Hepatocyte (in vitro differentiated cells): ENCODE measurements at regions not wholly inside any gene's neighbourhood (a gene's known extent, or its start where the extent isn't known, plus 50 kb on each side); places are given as distances from the start of the nearest gene placed in this dataset.

Experiments
- DNase-seq: peaks from one replicate; pipeline ENCODE4 v3.0.0-alpha.2; 2016; ENCODE audit warnings: low spot score
- H2AFZ ChIP-seq: fragments of 200-600 bp; sonication (generic); 2 replicates; pipeline ENCODE4 v1.6.0; 2016; ENCODE audit warnings: antibody characterized with exemption, mild to moderate bottlenecking
- H3K27ac ChIP-seq: fragments of 200-600 bp; sonication (generic); 2 replicates; pipeline ENCODE4 v1.5.1; 2016; ENCODE audit warnings: mild to moderate bottlenecking
- H3K27me3 ChIP-seq: fragments of 200-600 bp; sonication (generic); 2 replicates; pipeline ENCODE4 v1.6.1; 2016
- H3K36me3 ChIP-seq: fragments of 200-600 bp; sonication (generic); replicated peaks from 2 replicates; pipeline ENCODE4 v1.5.1; 2016; ENCODE audit warnings: low read depth; ENCODE audit not compliant: insufficient read depth
- H3K4me1 ChIP-seq: fragments of 200-600 bp; sonication (generic); 2 replicates; pipeline ENCODE4 v1.5.1; 2016; ENCODE audit warnings: mild to moderate bottlenecking, moderate library complexity; ENCODE audit not compliant: insufficient read depth
- H3K4me2 ChIP-seq: fragments of 200-600 bp; sonication (generic); 2 replicates; pipeline ENCODE4 v1.6.0; 2016
- H3K4me3 ChIP-seq: fragments of 200-600 bp; sonication (generic); 2 replicates; pipeline ENCODE4 v1.5.1; 2016; ENCODE audit warnings: mild to moderate bottlenecking
- H3K79me2 ChIP-seq: fragments of 200-600 bp; sonication (generic); 2 replicates; pipeline ENCODE4 v1.6.0; 2017; ENCODE audit warnings: mild to moderate bottlenecking
- H3K9me2 ChIP-seq: fragments of 200-600 bp; sonication (generic); replicated peaks from 2 replicates; pipeline ENCODE4 v1.6.0; 2017; ENCODE audit warnings: mild to moderate bottlenecking; ENCODE audit not compliant: insufficient read depth
- H3K9me3 ChIP-seq: fragments of 200-600 bp; sonication (generic); 2 replicates; pipeline ENCODE4 v1.5.1; 2016; ENCODE audit warnings: low read depth, mild to moderate bottlenecking
- H4K20me1 ChIP-seq: fragments of 200-600 bp; sonication (generic); 2 replicates; pipeline ENCODE4 v1.6.0; 2016; ENCODE audit warnings: mild to moderate bottlenecking; ENCODE audit not compliant: insufficient read depth, poor library complexity, severe bottlenecking
- CTCF ChIP-seq: fragments of 200-600 bp; sonication (generic); IDR thresholded peaks from 2 replicates; pipeline ENCODE4 v1.5.1; 2016; ENCODE audit warnings: antibody characterized with exemption, mild to moderate bottlenecking; ENCODE audit not compliant: poor library complexity
- EZH2 ChIP-seq: fragments of 200-600 bp; sonication (generic); IDR thresholded peaks from 2 replicates; pipeline ENCODE4 v1.6.1; 2016; ENCODE audit warnings: antibody characterized with exemption, mild to moderate bottlenecking, borderline replicate concordance
- EZH2phosphoT487 ChIP-seq: fragments of 200-600 bp; sonication (generic); IDR thresholded peaks from one replicate; pipeline ENCODE4 v1.6.1; 2018; ENCODE audit warnings: antibody characterized with exemption, mild to moderate bottlenecking, low read depth, moderate library complexity; ENCODE audit not compliant: unreplicated experiment, severe bottlenecking
- WGBS: methylation state at CpG from one replicate; pipeline ENCODE4 v1.1.6; 2016; ENCODE audit warnings: low lambda C conversion rate; ENCODE audit errors: missing lambda C conversion rate; 5-methylcytosine and 5-hydroxymethylcytosine counted together

- no peak for TF ChIP-seq CTCF
- Histone ChIP-seq H4K20me1 (no peaks in the 10 kb centered on the region), H3K4me3 (no peak overlapping the region), H3K27me3 (no peaks in the 10 kb centered on the region), H2AFZ (no peak overlapping the region), H3K79me2 (no peaks in the 10 kb centered on the region), H3K27ac (no peak overlapping the region), H3K36me3 (no peaks in the 10 kb centered on the region), H3K4me1 (no peaks in the 10 kb centered on the region), H3K9me2 (no peaks in the 10 kb centered on the region), H3K9me3 (no peaks in the 10 kb centered on the region), H3K4me2 (no peak overlapping the region)
- no peak for DNase-seq
- 77% methylated on average over 4 of the region's 4 CpGs for WGBS
Measured at GRCh38 chr15:36430726-36431265, 148.6 kb upstream of the CDIN1 start.

- Histone ChIP-seq H4K20me1 (no peaks in the 10 kb centered on the region), H3K4me2 (no peak overlapping the region), H3K9me3 (no peaks in the 10 kb centered on the region), H3K4me1 (no peaks in the 10 kb centered on the region), H3K27me3 (no peaks in the 10 kb centered on the region), H2AFZ (no peak overlapping the region), H3K36me3 (no peaks in the 10 kb centered on the region), H3K79me2 (no peaks in the 10 kb centered on the region), H3K4me3 (no peak overlapping the region), H3K27ac (no peak overlapping the region), H3K9me2 (no peaks in the 10 kb centered on the region)
- TF ChIP-seq CTCF (no peak), EZH2phosphoT487 (no peak), EZH2 (no peak)
- WGBS: 73% methylated on average over 2 of the region's 2 CpGs
- no peak for DNase-seq
Measured at GRCh38 chr15:36432161-36432560, 147.3 kb upstream of the CDIN1 start.

- Histone ChIP-seq H3K27ac (no peak overlapping the region), H4K20me1 (no peaks in the 10 kb centered on the region), H2AFZ (no peak overlapping the region), H3K27me3 (no peaks in the 10 kb centered on the region), H3K4me1 (no peaks in the 10 kb centered on the region), H3K4me3 (no peak overlapping the region), H3K36me3 (no peaks in the 10 kb centered on the region), H3K9me2 (no peaks in the 10 kb centered on the region), H3K79me2 (no peaks in the 10 kb centered on the region), H3K9me3 (no peaks in the 10 kb centered on the region), H3K4me2 (no peak overlapping the region)
- TF ChIP-seq CTCF (no peak), EZH2phosphoT487 (no peak), EZH2 (no peak)
- DNase-seq: no peak
Measured at GRCh38 chr15:36434177-36434576, 145.2 kb upstream of the CDIN1 start.

GRCh38 chr15:36438499-36438898, 140.9 kb upstream of the CDIN1 start:
- no peak overlapping the region for H3K4me3 ChIP-seq
- H3K27ac ChIP-seq: no peak overlapping the region
- no peaks in the 10 kb centered on the region for H4K20me1 ChIP-seq
- H3K27me3 ChIP-seq: no peaks in the 10 kb centered on the region
- H3K9me2 ChIP-seq: no peaks in the 10 kb centered on the region
- no peak for DNase-seq
- no peak overlapping the region for H3K4me2 ChIP-seq
- H3K36me3 ChIP-seq: no peaks in the 10 kb centered on the region
- H3K79me2 ChIP-seq: no peaks in the 10 kb centered on the region
- TF ChIP-seq EZH2: no peak
- TF ChIP-seq CTCF: no peak
- no peak for TF ChIP-seq EZH2phosphoT487
- WGBS: 85% methylated on average over 3 of the region's 3 CpGs
- H2AFZ ChIP-seq: no peak overlapping the region
- no peaks in the 10 kb centered on the region for H3K9me3 ChIP-seq
- no peaks in the 10 kb centered on the region for H3K4me1 ChIP-seq
